Panc1 (cell line): ENCODE measurements at regions not wholly inside any gene's neighbourhood (a gene's known extent, or its start where the extent isn't known, plus 50 kb on each side); places are given as distances from the start of the nearest gene placed in this dataset.

Experiments
- ATAC-seq: fragments of 200-7000 bp; cut with Tn5 transposase; 2 replicates; pipeline ENCODE4 v1.9.1; 2020; ENCODE audit warnings: mild to moderate bottlenecking, moderate library complexity
- BruUV-seq: library from RNA; stranded (reverse); fragments of 400-500 nt; replicated peaks from 2 replicates; lab custom pipeline; 2021; lab: Mats Ljungman, UMichigan
- CTCF ChIA-PET: fragments of 300-600 bp; sonication (Branson Sonifier 250); formaldehyde crosslinking; loops from one replicate; lab custom pipeline; 2022; ENCODE audit warnings: antibody characterized with exemption; lab: Charles Lee
- POLR2A ChIA-PET: fragments of 300-600 bp; sonication (Branson Sonifier 250); formaldehyde crosslinking; loops from one replicate; lab custom pipeline; 2022; ENCODE audit warnings: antibody characterized with exemption; lab: Charles Lee
- DNase-seq: peaks from one replicate; pipeline ENCODE4 v3.0.0-alpha.2; 2010; ENCODE audit warnings: low read depth, low spot score
- H3K27ac ChIP-seq: 2 replicates; pipeline ENCODE4 v1.5.1; 2011; ENCODE audit warnings: mild to moderate bottlenecking, low read length, inconsistent platforms
- H3K27me3 ChIP-seq: fragments of 200-500 bp; sonication (Bioruptor generic); 2 replicates; pipeline ENCODE4 v1.6.0; 2014; ENCODE audit warnings: low read length, inconsistent platforms; ENCODE audit not compliant: control insufficient read depth, insufficient read depth
- H3K36me3 ChIP-seq: fragments of 200-500 bp; sonication (Bioruptor generic); 2 replicates; pipeline ENCODE4 v1.5.1; 2014; ENCODE audit warnings: inconsistent platforms, mild to moderate bottlenecking, low read length, moderate library complexity; ENCODE audit not compliant: control insufficient read depth, insufficient read depth
- H3K4me1 ChIP-seq: 2 replicates; pipeline ENCODE4 v1.5.1; 2011; ENCODE audit warnings: inconsistent platforms, mild to moderate bottlenecking, low read length, moderate library complexity; ENCODE audit not compliant: control insufficient read depth, insufficient read depth
- H3K4me3 ChIP-seq, 2 experiments: 2 replicates each; pipeline ENCODE4 v1.5.1; 2011 to 2012; ENCODE audit warnings: low read depth in 2 of 2, low read length in 2 of 2, mild to moderate bottlenecking in 2 of 2, inconsistent platforms in 1 of 2, moderate library complexity in 1 of 2
- H3K9me3 ChIP-seq: fragments of 200-500 bp; sonication (Bioruptor generic); 2 replicates; pipeline ENCODE4 v1.5.1; 2014; ENCODE audit warnings: low read depth, mild to moderate bottlenecking, inconsistent platforms, low read length, moderate library complexity; ENCODE audit not compliant: control insufficient read depth, insufficient read depth
- CTCF ChIP-seq: fragments of 450-650 bp; IDR thresholded peaks from 2 replicates; pipeline ENCODE4 v1.5.1; 2017; ENCODE audit warnings: mild to moderate bottlenecking
- POLR2AphosphoS5 ChIP-seq: IDR thresholded peaks from 2 replicates; pipeline ENCODE4 v1.6.1; 2012; ENCODE audit warnings: mild to moderate bottlenecking, low read depth, low read length, moderate library complexity
- REST ChIP-seq, 2 experiments: IDR thresholded peaks; 2 replicates each; pipeline ENCODE4 v1.6.1; 2011 to 2012; ENCODE audit warnings: low read depth in 2 of 2, control low read depth in 1 of 2, low read length in 1 of 2, mild to moderate bottlenecking in 1 of 2, moderate library complexity in 1 of 2; ENCODE audit not compliant: insufficient read depth in 1 of 2
- SIN3A ChIP-seq: IDR thresholded peaks from 2 replicates; pipeline ENCODE4 v1.6.1; 2012; ENCODE audit warnings: low read depth, mild to moderate bottlenecking, low read length, moderate library complexity, borderline replicate concordance; ENCODE audit not compliant: insufficient read depth
- TCF7L2 ChIP-seq: IDR thresholded peaks from 2 replicates; pipeline ENCODE4 v1.6.1; 2011; ENCODE audit warnings: mild to moderate bottlenecking, low read depth, low read length, inconsistent platforms
- in situ Hi-C: cut with HindIII; loops from 2 replicates; pipeline ENCODE4 v1.10.0; 2016; ENCODE audit warnings: low sequenced_read_pairs, low pct_unique_long_range_greater_than_20kb
- intact Hi-C: fragments of 100-400 bp; cut with micrococcal nuclease; formaldehyde crosslinking; loops from one replicate; pipeline ENCODE4 v1.10.0; 2022; ENCODE audit not compliant: unreplicated experiment

DNA sequence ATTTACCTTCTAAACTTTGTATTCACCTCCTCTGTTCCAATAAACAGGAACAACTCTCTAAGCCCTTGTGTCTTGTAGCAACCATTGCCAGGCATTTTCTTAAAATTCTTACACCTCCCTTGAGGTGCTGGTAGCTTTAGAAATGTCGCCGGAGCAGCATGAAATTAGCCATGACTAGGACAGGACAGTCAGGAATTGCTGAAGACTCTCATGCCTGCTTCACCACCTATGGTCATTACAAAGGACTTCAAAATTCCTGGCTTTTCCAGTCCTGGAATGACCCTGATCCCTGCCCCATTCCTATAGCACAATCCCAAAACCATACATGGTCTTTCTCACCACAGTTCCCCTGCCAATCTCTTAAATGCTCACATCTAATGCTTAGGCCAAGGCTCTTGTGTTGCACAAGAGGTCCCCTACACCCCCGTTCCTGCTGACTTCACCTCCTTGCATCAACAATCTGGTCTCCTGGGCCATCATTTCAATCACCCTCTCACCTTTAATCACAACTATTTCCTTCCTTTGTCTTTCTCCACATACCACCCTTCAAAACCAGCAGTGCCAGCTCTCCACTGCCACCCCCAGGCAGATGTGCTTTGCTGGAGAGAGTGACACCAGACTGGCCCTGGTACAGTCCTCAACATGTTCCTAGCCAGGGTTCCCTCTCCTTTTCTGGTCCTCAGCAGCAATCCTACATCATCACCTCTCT lies 113.2 kb upstream of the TJP1 start:
- POLR2A ChIA-PET = no interaction called here
- H3K4me3 ChIP-seq = no peak overlapping the region
- BruUV-seq = no TSS peak
- H3K9me3 ChIP-seq = no peaks in the 10 kb centered on the region
- no peak for TF ChIP-seq REST (IDR thresholded peaks at IDR 0.05; ENCODE audit: insufficient read depth in 1 of 2, low read depth in 2 of 2, low read length in 1 of 2)
- peak; percentile 48 for TF ChIP-seq CTCF
- no peaks in the 10 kb centered on the region for H3K27me3 ChIP-seq
- H3K4me1 ChIP-seq = 0 out of 2 replicates have a peak, but pooled peaks cover 2% of the 10 kb centered on the region
- DNase-seq = no peak
- peak; percentile 60; the same call in 1 of the 2 replicates for ATAC-seq
- H3K27ac ChIP-seq = no peak overlapping the region
- intact Hi-C loops = no loop called here
- in situ Hi-C loops = no loop called here
- no peaks in the 10 kb centered on the region for H3K36me3 ChIP-seq
- CTCF ChIA-PET = no interaction called here

DNA sequence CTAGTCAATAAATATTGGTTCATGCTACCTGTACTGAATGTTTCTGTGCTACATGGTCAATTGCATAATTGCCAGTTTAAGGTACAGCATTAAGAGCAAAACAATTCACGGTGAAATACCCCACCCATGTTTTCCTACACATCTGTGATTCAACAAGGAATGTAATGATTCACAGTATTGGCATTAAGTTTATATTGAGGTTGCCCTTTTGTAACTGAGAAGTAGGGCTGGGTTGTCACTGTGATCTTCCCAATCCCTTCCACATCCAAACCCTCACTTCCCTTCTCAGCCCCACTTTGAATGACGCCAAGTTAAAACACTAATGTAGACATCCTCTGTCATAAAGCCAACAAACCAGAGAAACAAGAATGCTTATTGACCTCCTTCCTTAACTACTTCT lies 112.0 kb upstream of the TJP1 start:
- intact Hi-C loops = no loop called here
- no peak overlapping the region for H3K27ac ChIP-seq
- H3K4me3 ChIP-seq = no peak overlapping the region
- no peak for TF ChIP-seq TCF7L2
- no peak for TF ChIP-seq CTCF
- TF ChIP-seq REST (IDR thresholded peaks at IDR 0.05; ENCODE audit: insufficient read depth in 1 of 2, low read depth in 2 of 2, low read length in 1 of 2) = no peak
- TF ChIP-seq SIN3A = no peak
- no peak for TF ChIP-seq POLR2AphosphoS5
- in situ Hi-C loops = no loop called here
- no TSS peak for BruUV-seq
- ChIA-PET POLR2A (no interaction called here), CTCF (no interaction called here)
- no peaks in the 10 kb centered on the region for H3K36me3 ChIP-seq
- ATAC-seq = peak; percentile 53; the same call in 1 of the 2 replicates
- peak; percentile 39 for DNase-seq
- no peaks in the 10 kb centered on the region for H3K9me3 ChIP-seq
- no peaks in the 10 kb centered on the region for H3K27me3 ChIP-seq
- H3K4me1 ChIP-seq = 0 out of 2 replicates have a peak, but pooled peaks cover 2% of the 10 kb centered on the region
